GM21367 (cell line): ENCODE measurements at regions not wholly inside any gene's neighbourhood (a gene's known extent, or its start where the extent isn't known, plus 50 kb on each side); places are given as distances from the start of the nearest gene placed in this dataset.
"Not testable (repeated sequence)": the region's sequence is repeated elsewhere in the genome, so short reads cannot be mapped to it uniquely, and the experiment has no call there.

Experiments used
- ATAC-seq: cut with Tn5 transposase; IDR thresholded peaks from one replicate; pipeline ENCODE4 v1.9.1; 2021; ENCODE audit not compliant: unreplicated experiment

- ATAC-seq = no peak
Measured at GRCh38 chr12:59155448-59155847, 235.1 kb upstream of the LRIG3 start.

GRCh38 chr12:59151243-59151642 lies 230.9 kb upstream of the LRIG3 start:
- ATAC-seq = no peak

- peak; percentile 100 for ATAC-seq
Measured at GRCh38 chr12:59149995-59150642, 229.8 kb upstream of the LRIG3 start.

GRCh38 chr12:59147791-59148190 lies 227.5 kb upstream of the LRIG3 start:
- ATAC-seq = no peak

- no peak for ATAC-seq
Measured at GRCh38 chr12:59142183-59142790, 222.0 kb upstream of the LRIG3 start.

- no peak for ATAC-seq
Measured at GRCh38 chr12:59134750-59135149, 214.4 kb upstream of the LRIG3 start.

- ATAC-seq = no peak
Measured at GRCh38 chr12:59131462-59131861, 211.2 kb upstream of the LRIG3 start.

GRCh38 chr12:59122784-59123183 lies 202.5 kb upstream of the LRIG3 start:
- ATAC-seq = no peak

- ATAC-seq = no peak
Measured at GRCh38 chr12:59121451-59121850, 201.1 kb upstream of the LRIG3 start.

- no peak for ATAC-seq
Measured at GRCh38 chr12:59119676-59120075, 199.4 kb upstream of the LRIG3 start.

- no peak for ATAC-seq
Measured at GRCh38 chr12:59118356-59118755, 198.1 kb upstream of the LRIG3 start.

GRCh38 chr12:59115995-59116394 lies 195.7 kb upstream of the LRIG3 start:
- no peak for ATAC-seq

GRCh38 chr12:59115526-59115925 lies 195.2 kb upstream of the LRIG3 start:
- ATAC-seq = no peak

GRCh38 chr12:59113831-59114615 lies 193.7 kb upstream of the LRIG3 start:
- peak; percentile 89 for ATAC-seq

GRCh38 chr12:59111851-59112250 lies 191.5 kb upstream of the LRIG3 start:
- no peak for ATAC-seq

- ATAC-seq = not testable (repeated sequence)
Measured at GRCh38 chr12:59108516-59108915, 188.2 kb upstream of the LRIG3 start.

- no peak for ATAC-seq
Measured at GRCh38 chr12:59100585-59100984, 180.3 kb upstream of the LRIG3 start.

GRCh38 chr12:59097876-59098275 lies 177.6 kb upstream of the LRIG3 start:
- no peak for ATAC-seq

GRCh38 chr12:59096246-59096645 lies 175.9 kb upstream of the LRIG3 start:
- no peak for ATAC-seq

GRCh38 chr12:59093073-59093772 lies 172.9 kb upstream of the LRIG3 start:
- ATAC-seq = no peak

- ATAC-seq = no peak
Measured at GRCh38 chr12:59088673-59089072, 168.4 kb upstream of the LRIG3 start.

- ATAC-seq = no peak
Measured at GRCh38 chr12:59087691-59088090, 167.4 kb upstream of the LRIG3 start.
